DMS153 treated with DMSO at 0.1 percent for 48 hours (cell line): ENCODE measurements at regions not wholly inside any gene's neighbourhood (a gene's known extent, or its start where the extent isn't known, plus 50 kb on each side); places are given as distances from the start of the nearest gene placed in this dataset.
"Not testable (repeated sequence)": the region's sequence is repeated elsewhere in the genome, so short reads cannot be mapped to it uniquely, and the experiment has no call there.

ENCODE experiments used
- DNase-seq: peaks from one replicate; lab custom pipeline; 2025; ENCODE audit not compliant: unreplicated experiment; lab: John Stamatoyannopoulos, UW

- no peak for DNase-seq
These were observed 793.0 kb upstream of the GRAMD2B start for GRCh38 chr5:125630237-125630636.

- DNase-seq = no peak
These were observed 789.7 kb upstream of the GRAMD2B start for GRCh38 chr5:125633523-125633922.

- DNase-seq = no peak
These were observed 788.9 kb upstream of the GRAMD2B start for GRCh38 chr5:125634216-125634835.

- no peak for DNase-seq
These were observed 783.4 kb upstream of the GRAMD2B start for GRCh38 chr5:125639858-125640257.

- no peak for DNase-seq
These were observed 770.4 kb upstream of the GRAMD2B start for GRCh38 chr5:125652761-125653160.

- no peak for DNase-seq
These were observed 768.8 kb upstream of the GRAMD2B start for GRCh38 chr5:125654392-125654791.

GRCh38 chr5:125655156-125655555, 768.1 kb upstream of the GRAMD2B start:
- no peak for DNase-seq

- DNase-seq = no peak
These were observed 765.3 kb upstream of the GRAMD2B start for GRCh38 chr5:125657936-125658335.

- no peak for DNase-seq
These were observed 763.7 kb upstream of the GRAMD2B start for GRCh38 chr5:125659316-125660023.

- DNase-seq = no peak
These were observed 762.8 kb upstream of the GRAMD2B start for GRCh38 chr5:125660231-125660895.

- no peak for DNase-seq
These were observed 761.6 kb upstream of the GRAMD2B start for GRCh38 chr5:125661584-125661983.

GRCh38 chr5:125668884-125669283, 754.3 kb upstream of the GRAMD2B start:
- no peak for DNase-seq

- DNase-seq = no peak
These were observed 749.8 kb upstream of the GRAMD2B start for GRCh38 chr5:125673359-125673950.

GRCh38 chr5:125679522-125679921, 743.7 kb upstream of the GRAMD2B start:
- no peak for DNase-seq

- DNase-seq = no peak
These were observed 739.5 kb upstream of the GRAMD2B start for GRCh38 chr5:125683669-125684068.

- no peak for DNase-seq
These were observed 737.4 kb upstream of the GRAMD2B start for GRCh38 chr5:125685771-125686170.

GRCh38 chr5:125691738-125692530, 731.3 kb upstream of the GRAMD2B start:
- not testable (repeated sequence) for DNase-seq

GRCh38 chr5:125695996-125696655, 727.1 kb upstream of the GRAMD2B start:
- DNase-seq = no peak

GRCh38 chr5:125696762-125697161, 726.4 kb upstream of the GRAMD2B start:
- DNase-seq = no peak

GRCh38 chr5:125698420-125698819, 724.8 kb upstream of the GRAMD2B start:
- no peak for DNase-seq

- no peak for DNase-seq
These were observed 723.3 kb upstream of the GRAMD2B start for GRCh38 chr5:125699860-125700259.
